ENCODE measurements at regions not wholly inside any gene's neighbourhood (a gene's known extent, or its start where the extent isn't known, plus 50 kb on each side); places are given as distances from the start of the nearest gene placed in this dataset.

GRCh38 chr6:163630096-163630495, 215.6 kb downstream of the QKI start:
- Histone ChIP-seq H3K23ac (ENCODE audit: low read depth, low read length) (no peak overlapping the region), H3K79me1 (ENCODE audit: low read depth in 1 of 2, low read length in 2 of 2) (no peaks in the 10 kb centered on the region), H3K4me2 (ENCODE audit: low read depth, low read length) (no peak overlapping the region), H3K4me3 (ENCODE audit: insufficient read depth, low read depth, low read length) (no peak overlapping the region), H3K56ac (ENCODE audit: extremely low read depth, insufficient read depth, low read length) (no peak overlapping the region), H4K20me1 (ENCODE audit: insufficient read depth, low read length) (no peaks in the 10 kb centered on the region), H3K4ac (ENCODE audit: low read depth, low read length) (no peak overlapping the region), H3K9ac (ENCODE audit: low read depth, low read length) (no peak overlapping the region), H2AK5ac (ENCODE audit: low read depth, low read length) (no peak overlapping the region), H3K9me3 (ENCODE audit: control insufficient read depth, insufficient read depth, low read length) (peaks cover 9% of the 10 kb centered on the region), H2AK9ac (replicated peaks; ENCODE audit: low read depth, low read length, poor library complexity) (no peak overlapping the region), H4K5ac (ENCODE audit: low read depth, low read length) (no peak overlapping the region), H3K27ac (ENCODE audit: insufficient read depth, low read length) (no peak overlapping the region), H2BK15ac (ENCODE audit: low read depth, low read length) (no peak overlapping the region), H3K9me1 (ENCODE audit: insufficient read depth, low read length) (no peaks in the 10 kb centered on the region), H3K36me3 (ENCODE audit: control insufficient read depth, insufficient read depth, low read length) (no peaks in the 10 kb centered on the region), H2AFZ (replicated peaks; ENCODE audit: low read length, poor library complexity) (no peak overlapping the region), H2BK20ac (ENCODE audit: low read depth, low read length) (no peak overlapping the region), H3K27me3 (ENCODE audit: control insufficient read depth, insufficient read depth, low read length) (no peaks in the 10 kb centered on the region; the same call in 1 of the 2 replicates), H4K91ac (ENCODE audit: insufficient read depth, low read depth, low read length) (no peak overlapping the region), H3K14ac (replicated peaks; ENCODE audit: low read depth, low read length) (no peak overlapping the region), H2BK120ac (ENCODE audit: low read depth, low read length) (no peak overlapping the region), H3K4me1 (ENCODE audit: control insufficient read depth, insufficient read depth, low read length) (no peaks in the 10 kb centered on the region), H2BK5ac (ENCODE audit: low read depth, low read length, poor library complexity, severe bottlenecking) (no peak overlapping the region), H3K18ac (ENCODE audit: low read depth, low read length) (no peak overlapping the region), H4K8ac (ENCODE audit: low read depth in 2 of 2, low read length in 2 of 2) (no peak overlapping the region)
- 48% methylated on average over 6 of the region's 16 CpGs; no CpG with 5 or more reads in 1 of the 2 experiments for WGBS, 2 experiments (ENCODE audit: extremely low coverage in 2 of 2, insufficient read length in 1 of 2)
- CTCF ChIA-PET: no interaction called here
- dilution Hi-C loops (cut with HindIII; ENCODE audit: low sequenced_read_pairs, unreplicated experiment): no loop called here
- TF ChIP-seq MAZ (IDR thresholded peaks at IDR 0.05; ENCODE audit: borderline replicate concordance, low read depth, low read length) (no peak), BHLHE40 (IDR thresholded peaks at IDR 0.05; ENCODE audit: low read depth, low read length) (no peak), MXI1 (IDR thresholded peaks at IDR 0.05; ENCODE audit: borderline replicate concordance, low read depth, low read length) (no peak), FOS (IDR thresholded peaks at IDR 0.05; ENCODE audit: low read depth, low read length) (no peak), SMC3 (IDR thresholded peaks at IDR 0.05; ENCODE audit: low read depth, low read length) (no peak), POLR2A (IDR thresholded peaks at IDR 0.05; ENCODE audit: low read depth, low read length) (no peak), CEBPB (IDR thresholded peaks at IDR 0.05; ENCODE audit: low read depth, low read length) (no peak), CTCF (conservative IDR thresholded peaks at IDR 0.05; ENCODE audit: low read depth, low read length) (no peak), RAD21 (IDR thresholded peaks at IDR 0.05; ENCODE audit: low read length) (no peak), RFX5 (IDR thresholded peaks at IDR 0.05; ENCODE audit: low read depth, low read length) (no peak), RCOR1 (IDR thresholded peaks at IDR 0.05; ENCODE audit: insufficient replicate concordance, low read length) (no peak), NFE2L2 (IDR thresholded peaks at IDR 0.05; ENCODE audit: low read depth, low read length) (no peak), ELK1 (IDR thresholded peaks at IDR 0.05; ENCODE audit: borderline replicate concordance, low read depth, low read length) (no peak), CHD1 (IDR thresholded peaks at IDR 0.05; ENCODE audit: low read depth, low read length) (no peak)
- no TSS peak for BruUV-seq (replicated peaks)
- ATAC-seq (ENCODE audit: low read depth): no peak
- in situ Hi-C loops (cut with MboI; ENCODE audit: low sequenced_read_pairs): no loop called here
- intact Hi-C loops (cut with micrococcal nuclease): no loop called here
- DNase-seq: no peak
- POLR2A ChIA-PET (ENCODE audit: unreplicated experiment): no interaction called here

Data from IMR-90 (cell line).